Panc1 (cell line): ENCODE measurements at regions not wholly inside any gene's neighbourhood (a gene's known extent, or its start where the extent isn't known, plus 50 kb on each side); places are given as distances from the start of the nearest gene placed in this dataset.

Experiments
- ATAC-seq: fragments of 200-7000 bp; cut with Tn5 transposase; 2 replicates; pipeline ENCODE4 v1.9.1; 2020; ENCODE audit warnings: mild to moderate bottlenecking, moderate library complexity
- BruUV-seq: library from RNA; stranded (reverse); fragments of 400-500 nt; replicated peaks from 2 replicates; lab custom pipeline; 2021; lab: Mats Ljungman, UMichigan
- CTCF ChIA-PET: fragments of 300-600 bp; sonication (Branson Sonifier 250); formaldehyde crosslinking; loops from one replicate; lab custom pipeline; 2022; ENCODE audit warnings: antibody characterized with exemption; lab: Charles Lee
- POLR2A ChIA-PET: fragments of 300-600 bp; sonication (Branson Sonifier 250); formaldehyde crosslinking; loops from one replicate; lab custom pipeline; 2022; ENCODE audit warnings: antibody characterized with exemption; lab: Charles Lee
- DNase-seq: peaks from one replicate; pipeline ENCODE4 v3.0.0-alpha.2; 2010; ENCODE audit warnings: low read depth, low spot score
- H3K27ac ChIP-seq: 2 replicates; pipeline ENCODE4 v1.5.1; 2011; ENCODE audit warnings: mild to moderate bottlenecking, low read length, inconsistent platforms
- H3K27me3 ChIP-seq: fragments of 200-500 bp; sonication (Bioruptor generic); 2 replicates; pipeline ENCODE4 v1.6.0; 2014; ENCODE audit warnings: low read length, inconsistent platforms; ENCODE audit not compliant: control insufficient read depth, insufficient read depth
- H3K36me3 ChIP-seq: fragments of 200-500 bp; sonication (Bioruptor generic); 2 replicates; pipeline ENCODE4 v1.5.1; 2014; ENCODE audit warnings: inconsistent platforms, mild to moderate bottlenecking, low read length, moderate library complexity; ENCODE audit not compliant: control insufficient read depth, insufficient read depth
- H3K4me1 ChIP-seq: 2 replicates; pipeline ENCODE4 v1.5.1; 2011; ENCODE audit warnings: inconsistent platforms, mild to moderate bottlenecking, low read length, moderate library complexity; ENCODE audit not compliant: control insufficient read depth, insufficient read depth
- H3K4me3 ChIP-seq, 2 experiments: 2 replicates each; pipeline ENCODE4 v1.5.1; 2011 to 2012; ENCODE audit warnings: low read depth in 2 of 2, low read length in 2 of 2, mild to moderate bottlenecking in 2 of 2, inconsistent platforms in 1 of 2, moderate library complexity in 1 of 2
- H3K9me3 ChIP-seq: fragments of 200-500 bp; sonication (Bioruptor generic); 2 replicates; pipeline ENCODE4 v1.5.1; 2014; ENCODE audit warnings: low read depth, mild to moderate bottlenecking, inconsistent platforms, low read length, moderate library complexity; ENCODE audit not compliant: control insufficient read depth, insufficient read depth
- POLR2AphosphoS5 ChIP-seq: IDR thresholded peaks from 2 replicates; pipeline ENCODE4 v1.6.1; 2012; ENCODE audit warnings: mild to moderate bottlenecking, low read depth, low read length, moderate library complexity
- SIN3A ChIP-seq: IDR thresholded peaks from 2 replicates; pipeline ENCODE4 v1.6.1; 2012; ENCODE audit warnings: low read depth, mild to moderate bottlenecking, low read length, moderate library complexity, borderline replicate concordance; ENCODE audit not compliant: insufficient read depth
- TCF7L2 ChIP-seq: IDR thresholded peaks from 2 replicates; pipeline ENCODE4 v1.6.1; 2011; ENCODE audit warnings: mild to moderate bottlenecking, low read depth, low read length, inconsistent platforms
- in situ Hi-C: cut with HindIII; loops from 2 replicates; pipeline ENCODE4 v1.10.0; 2016; ENCODE audit warnings: low sequenced_read_pairs, low pct_unique_long_range_greater_than_20kb
- intact Hi-C: fragments of 100-400 bp; cut with micrococcal nuclease; formaldehyde crosslinking; loops from one replicate; pipeline ENCODE4 v1.10.0; 2022; ENCODE audit not compliant: unreplicated experiment
- TF ChIP-seq, protein P1 (sequence below): fragments of 450-650 bp; IDR thresholded peaks from 2 replicates; pipeline ENCODE4 v1.5.1; 2017; ENCODE audit warnings: mild to moderate bottlenecking
- TF ChIP-seq, protein P2 (sequence below), 2 experiments: IDR thresholded peaks; 2 replicates each; pipeline ENCODE4 v1.6.1; 2011 to 2012; ENCODE audit warnings: low read depth in 2 of 2, control low read depth in 1 of 2, low read length in 1 of 2, mild to moderate bottlenecking in 1 of 2, moderate library complexity in 1 of 2; ENCODE audit not compliant: insufficient read depth in 1 of 2

GRCh38 chr22:34812631-34813030 lies 253.3 kb upstream of the ISX start:
- Histone ChIP-seq H3K4me3 (no peak overlapping the region), H3K27me3 (no peaks in the 10 kb centered on the region), H3K9me3 (no peaks in the 10 kb centered on the region), H3K4me1 (no peaks in the 10 kb centered on the region), H3K27ac (no peak overlapping the region), H3K36me3 (no peaks in the 10 kb centered on the region)
- ATAC-seq (no peak), DNase-seq (no peak)
- CTCF ChIA-PET = no interaction called here
- POLR2A ChIA-PET = no interaction called here
- BruUV-seq = no TSS peak
- in situ Hi-C loops = no loop called here
- intact Hi-C loops = no loop called here
- TF ChIP-seq, protein P1, sequence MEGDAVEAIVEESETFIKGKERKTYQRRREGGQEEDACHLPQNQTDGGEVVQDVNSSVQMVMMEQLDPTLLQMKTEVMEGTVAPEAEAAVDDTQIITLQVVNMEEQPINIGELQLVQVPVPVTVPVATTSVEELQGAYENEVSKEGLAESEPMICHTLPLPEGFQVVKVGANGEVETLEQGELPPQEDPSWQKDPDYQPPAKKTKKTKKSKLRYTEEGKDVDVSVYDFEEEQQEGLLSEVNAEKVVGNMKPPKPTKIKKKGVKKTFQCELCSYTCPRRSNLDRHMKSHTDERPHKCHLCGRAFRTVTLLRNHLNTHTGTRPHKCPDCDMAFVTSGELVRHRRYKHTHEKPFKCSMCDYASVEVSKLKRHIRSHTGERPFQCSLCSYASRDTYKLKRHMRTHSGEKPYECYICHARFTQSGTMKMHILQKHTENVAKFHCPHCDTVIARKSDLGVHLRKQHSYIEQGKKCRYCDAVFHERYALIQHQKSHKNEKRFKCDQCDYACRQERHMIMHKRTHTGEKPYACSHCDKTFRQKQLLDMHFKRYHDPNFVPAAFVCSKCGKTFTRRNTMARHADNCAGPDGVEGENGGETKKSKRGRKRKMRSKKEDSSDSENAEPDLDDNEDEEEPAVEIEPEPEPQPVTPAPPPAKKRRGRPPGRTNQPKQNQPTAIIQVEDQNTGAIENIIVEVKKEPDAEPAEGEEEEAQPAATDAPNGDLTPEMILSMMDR = no peak
- TF ChIP-seq, protein P2, sequence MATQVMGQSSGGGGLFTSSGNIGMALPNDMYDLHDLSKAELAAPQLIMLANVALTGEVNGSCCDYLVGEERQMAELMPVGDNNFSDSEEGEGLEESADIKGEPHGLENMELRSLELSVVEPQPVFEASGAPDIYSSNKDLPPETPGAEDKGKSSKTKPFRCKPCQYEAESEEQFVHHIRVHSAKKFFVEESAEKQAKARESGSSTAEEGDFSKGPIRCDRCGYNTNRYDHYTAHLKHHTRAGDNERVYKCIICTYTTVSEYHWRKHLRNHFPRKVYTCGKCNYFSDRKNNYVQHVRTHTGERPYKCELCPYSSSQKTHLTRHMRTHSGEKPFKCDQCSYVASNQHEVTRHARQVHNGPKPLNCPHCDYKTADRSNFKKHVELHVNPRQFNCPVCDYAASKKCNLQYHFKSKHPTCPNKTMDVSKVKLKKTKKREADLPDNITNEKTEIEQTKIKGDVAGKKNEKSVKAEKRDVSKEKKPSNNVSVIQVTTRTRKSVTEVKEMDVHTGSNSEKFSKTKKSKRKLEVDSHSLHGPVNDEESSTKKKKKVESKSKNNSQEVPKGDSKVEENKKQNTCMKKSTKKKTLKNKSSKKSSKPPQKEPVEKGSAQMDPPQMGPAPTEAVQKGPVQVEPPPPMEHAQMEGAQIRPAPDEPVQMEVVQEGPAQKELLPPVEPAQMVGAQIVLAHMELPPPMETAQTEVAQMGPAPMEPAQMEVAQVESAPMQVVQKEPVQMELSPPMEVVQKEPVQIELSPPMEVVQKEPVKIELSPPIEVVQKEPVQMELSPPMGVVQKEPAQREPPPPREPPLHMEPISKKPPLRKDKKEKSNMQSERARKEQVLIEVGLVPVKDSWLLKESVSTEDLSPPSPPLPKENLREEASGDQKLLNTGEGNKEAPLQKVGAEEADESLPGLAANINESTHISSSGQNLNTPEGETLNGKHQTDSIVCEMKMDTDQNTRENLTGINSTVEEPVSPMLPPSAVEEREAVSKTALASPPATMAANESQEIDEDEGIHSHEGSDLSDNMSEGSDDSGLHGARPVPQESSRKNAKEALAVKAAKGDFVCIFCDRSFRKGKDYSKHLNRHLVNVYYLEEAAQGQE (IDR thresholded peaks at IDR 0.05; ENCODE audit: insufficient read depth in 1 of 2, low read depth in 2 of 2, low read length in 1 of 2) = no peak
- TF ChIP-seq SIN3A (no peak), TCF7L2 (no peak), POLR2AphosphoS5 (no peak)

GRCh38 chr22:34814260-34815025 lies 251.5 kb upstream of the ISX start:
- Histone ChIP-seq H3K36me3 (no peaks in the 10 kb centered on the region), H3K9me3 (no peaks in the 10 kb centered on the region), H3K27me3 (no peaks in the 10 kb centered on the region), H3K27ac (no peak overlapping the region), H3K4me1 (no peaks in the 10 kb centered on the region), H3K4me3 (no peak overlapping the region)
- POLR2A ChIA-PET = no interaction called here
- DNase-seq = no peak
- ATAC-seq = no peak
- CTCF ChIA-PET = no interaction called here
- TF ChIP-seq, protein P1 = no peak
- TF ChIP-seq SIN3A (no peak), TCF7L2 (no peak), POLR2AphosphoS5 (no peak)
- TF ChIP-seq, protein P2 (IDR thresholded peaks at IDR 0.05; ENCODE audit: insufficient read depth in 1 of 2, low read depth in 2 of 2, low read length in 1 of 2) = no peak
- no TSS peak for BruUV-seq
- intact Hi-C loops = no loop called here
- in situ Hi-C loops = no loop called here
